ENCODE measurements at regions not wholly inside any gene's neighbourhood (a gene's known extent, or its start where the extent isn't known, plus 50 kb on each side); places are given as distances from the start of the nearest gene placed in this dataset.

DNA sequence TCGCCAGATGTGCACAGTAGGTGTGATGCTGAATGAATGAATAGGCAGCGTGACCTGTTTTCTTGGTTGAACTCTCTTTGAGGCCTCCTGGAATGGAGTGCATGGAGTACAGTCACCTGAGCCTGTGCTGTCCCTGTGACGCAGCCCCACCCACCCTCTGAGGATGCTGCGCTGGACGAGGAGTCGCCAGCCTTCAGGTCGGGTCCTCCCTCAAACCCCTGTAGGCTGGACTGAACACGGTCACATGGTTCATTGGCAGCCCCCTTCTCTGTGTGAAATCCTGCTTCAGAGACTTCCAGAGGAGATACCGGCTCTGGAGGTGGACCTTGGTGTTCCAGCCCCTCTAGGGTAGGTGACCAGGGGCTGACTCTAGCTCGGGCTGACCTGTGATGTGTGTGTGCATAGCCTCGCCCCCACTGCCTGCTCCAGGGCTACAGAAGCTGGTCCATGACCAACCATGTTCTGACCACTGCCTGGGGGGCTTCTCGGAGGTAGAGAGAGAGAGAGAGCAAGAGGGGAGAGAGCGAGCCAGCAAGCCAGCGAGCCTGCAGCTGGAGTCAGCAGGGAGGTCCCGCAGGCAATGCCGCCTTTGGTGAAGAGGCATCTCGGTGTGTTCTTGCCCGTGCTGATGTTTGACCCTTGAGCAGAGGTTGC, 158.0 kb upstream of the RTL1 start:
- H3K4me3 ChIP-seq (ENCODE audit: low read length) = no peak overlapping the region
- DNase-seq (no peak), ATAC-seq (no peak)
- H3K27me3 ChIP-seq (ENCODE audit: control insufficient read depth, insufficient read depth) = no peaks in the 10 kb centered on the region
- no peak overlapping the region for H3K27ac ChIP-seq (ENCODE audit: low read length)
- 90% methylated on average over 18 of the region's 18 CpGs for WGBS
- intact Hi-C loops (cut with DNase I) = no loop called here
- H3K4me1 ChIP-seq (ENCODE audit: control insufficient read depth, insufficient read depth, low read length) = no peaks in the 10 kb centered on the region
- no peaks in the 10 kb centered on the region for H3K9me3 ChIP-seq (ENCODE audit: control insufficient read depth, low read length)

DNA sequence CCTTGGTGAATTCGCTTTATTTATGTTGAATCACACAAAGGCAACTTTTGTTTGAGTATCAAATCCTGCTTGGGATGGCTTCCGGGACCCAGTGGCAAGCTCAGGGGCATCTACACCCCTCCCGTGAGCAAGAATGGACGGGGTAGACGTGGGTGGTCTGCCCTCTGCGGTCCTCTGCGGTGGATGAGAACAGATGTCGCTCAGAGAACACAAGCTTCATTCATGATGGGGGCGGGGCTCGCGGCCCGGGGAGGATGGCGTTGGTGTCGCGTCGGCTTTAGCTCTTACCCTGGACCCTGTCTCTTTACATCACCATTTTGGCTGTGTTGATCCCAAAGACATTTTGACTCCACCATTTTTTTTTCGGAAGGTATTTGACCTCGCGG, 158.5 kb upstream of the RTL1 start:
- intact Hi-C loops (cut with DNase I) = no loop called here
- Histone ChIP-seq H3K27me3 (ENCODE audit: control insufficient read depth, insufficient read depth) (no peaks in the 10 kb centered on the region), H3K4me3 (ENCODE audit: low read length) (no peak overlapping the region), H3K4me1 (ENCODE audit: control insufficient read depth, insufficient read depth, low read length) (no peaks in the 10 kb centered on the region), H3K27ac (ENCODE audit: low read length) (no peak overlapping the region), H3K9me3 (ENCODE audit: control insufficient read depth, low read length) (no peaks in the 10 kb centered on the region)
- ATAC-seq = no peak
- DNase-seq = no peak
- WGBS = 82% methylated on average over 19 of the region's 19 CpGs

DNA sequence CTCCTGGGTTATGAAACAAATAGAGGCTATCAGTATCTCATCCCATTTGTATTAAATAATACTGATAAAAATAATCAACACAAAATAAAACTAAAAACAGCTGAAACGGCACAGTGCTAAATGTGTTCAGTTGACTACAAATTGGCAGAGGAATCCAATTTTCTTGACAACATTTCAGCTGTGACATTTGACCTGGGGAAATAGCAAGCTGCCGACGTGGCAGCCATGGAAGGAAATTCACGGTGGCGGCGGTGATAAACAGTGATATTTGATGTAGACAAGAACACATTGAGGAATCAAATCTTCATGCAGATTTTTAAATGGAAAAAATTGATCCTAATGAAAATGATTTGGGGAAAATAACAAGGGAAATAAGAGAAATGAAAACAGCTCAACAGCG, 159.1 kb upstream of the RTL1 start:
- Histone ChIP-seq H3K27ac (ENCODE audit: low read length) (no peak overlapping the region), H3K4me1 (ENCODE audit: control insufficient read depth, insufficient read depth, low read length) (no peaks in the 10 kb centered on the region), H3K9me3 (ENCODE audit: control insufficient read depth, low read length) (no peaks in the 10 kb centered on the region), H3K4me3 (ENCODE audit: low read length) (no peak overlapping the region), H3K27me3 (ENCODE audit: control insufficient read depth, insufficient read depth) (no peaks in the 10 kb centered on the region)
- intact Hi-C loops (cut with DNase I) = no loop called here
- 49% methylated on average over 7 of the region's 7 CpGs for WGBS
- DNase-seq (no peak), ATAC-seq (no peak)

DNA sequence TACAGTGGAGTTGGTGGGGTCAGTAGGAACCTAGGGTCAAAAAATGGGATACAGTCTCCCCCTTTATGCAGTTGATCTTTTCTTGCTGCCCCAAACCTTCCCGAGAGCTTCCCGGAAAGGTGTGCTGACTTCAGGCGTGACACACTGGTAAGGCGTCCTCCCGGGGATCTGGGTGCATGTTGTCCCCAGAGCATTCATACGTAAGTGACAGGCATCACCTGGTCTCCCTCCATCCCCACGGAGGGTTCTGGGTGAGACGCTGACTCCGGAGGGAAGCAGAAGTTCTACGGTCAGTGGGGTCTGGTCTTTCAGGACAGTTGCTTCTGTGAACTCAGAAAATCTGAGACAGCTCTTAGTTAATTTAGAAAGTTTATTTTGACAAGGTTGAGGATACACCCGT, 159.6 kb upstream of the RTL1 start:
- intact Hi-C loops (cut with DNase I) = no loop called here
- no peak for ATAC-seq

DNA sequence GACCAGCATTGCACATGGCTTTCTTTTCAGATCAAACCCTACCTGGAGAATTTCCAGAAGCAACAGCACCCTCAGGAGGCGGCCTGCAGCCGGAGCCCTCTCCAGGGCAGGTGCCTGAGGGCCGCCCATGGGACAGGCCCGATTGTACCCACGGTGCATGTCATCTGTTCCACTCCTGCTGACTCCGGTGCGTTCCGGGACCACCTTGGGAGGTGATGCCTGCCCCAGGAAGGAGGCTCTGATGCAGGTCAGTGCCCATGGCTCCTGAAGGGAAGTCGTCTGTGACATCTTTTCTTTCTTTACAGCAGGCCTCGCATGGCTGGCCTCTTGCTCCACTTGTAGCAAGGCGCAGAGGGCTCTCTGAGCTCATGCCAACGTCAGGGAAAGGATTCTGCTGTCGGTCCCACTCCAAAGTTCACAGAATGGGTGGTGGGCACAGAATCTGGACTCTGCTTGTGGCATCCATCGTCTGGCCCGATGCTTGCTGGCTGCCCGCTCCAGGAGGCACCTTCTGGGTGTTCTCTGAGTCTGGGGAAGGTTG, 160.7 kb upstream of the RTL1 start:
- DNase-seq (no peak), ATAC-seq (no peak)
- no peaks in the 10 kb centered on the region for H3K27me3 ChIP-seq (ENCODE audit: control insufficient read depth, insufficient read depth)
- H3K4me1 ChIP-seq (ENCODE audit: control insufficient read depth, insufficient read depth, low read length) = no peaks in the 10 kb centered on the region
- no peak overlapping the region for H3K27ac ChIP-seq (ENCODE audit: low read length)
- no peaks in the 10 kb centered on the region for H3K9me3 ChIP-seq (ENCODE audit: control insufficient read depth, low read length)
- intact Hi-C loops (cut with DNase I) = no loop called here
- no peak overlapping the region for H3K4me3 ChIP-seq (ENCODE audit: low read length)
- WGBS = 91% methylated on average over 16 of the region's 16 CpGs

More for the DNA sequence above, 159.6 kb upstream of the RTL1 start:
- Histone ChIP-seq H3K4me3 (ENCODE audit: low read length) (no peak overlapping the region), H3K27ac (ENCODE audit: low read length) (no peak overlapping the region), H3K9me3 (ENCODE audit: control insufficient read depth, low read length) (no peaks in the 10 kb centered on the region), H3K27me3 (ENCODE audit: control insufficient read depth, insufficient read depth) (no peaks in the 10 kb centered on the region), H3K4me1 (ENCODE audit: control insufficient read depth, insufficient read depth, low read length) (no peaks in the 10 kb centered on the region)
- 93% methylated on average over 11 of the region's 11 CpGs for WGBS
- DNase-seq = no peak

DNA sequence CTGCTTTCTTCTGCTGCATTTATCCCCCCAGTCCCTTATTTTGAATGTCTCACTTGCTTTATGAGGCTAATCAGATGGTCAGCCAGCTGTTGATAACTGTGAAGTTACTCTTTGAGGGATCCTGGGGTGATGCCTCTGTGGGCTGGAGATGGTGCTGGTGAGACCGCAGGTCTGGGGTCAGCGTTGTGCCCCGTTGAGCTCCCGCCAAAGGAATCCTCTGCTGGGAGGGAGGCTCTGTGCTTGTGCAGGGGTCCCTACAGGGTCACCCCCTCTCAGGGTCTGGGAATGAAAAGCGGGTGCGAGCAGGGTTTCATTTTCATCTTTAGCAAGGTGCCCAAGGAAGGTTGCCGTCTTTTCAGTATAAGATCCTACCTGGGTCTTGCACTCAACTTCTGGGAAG, 161.2 kb upstream of the RTL1 start:
- WGBS = 97% methylated on average over 7 of the region's 7 CpGs
- no peaks in the 10 kb centered on the region for H3K4me1 ChIP-seq (ENCODE audit: control insufficient read depth, insufficient read depth, low read length)
- no peaks in the 10 kb centered on the region for H3K9me3 ChIP-seq (ENCODE audit: control insufficient read depth, low read length)
- intact Hi-C loops (cut with DNase I) = no loop called here
- no peak overlapping the region for H3K27ac ChIP-seq (ENCODE audit: low read length)
- ATAC-seq = no peak
- H3K4me3 ChIP-seq (ENCODE audit: low read length) = no peak overlapping the region
- no peaks in the 10 kb centered on the region for H3K27me3 ChIP-seq (ENCODE audit: control insufficient read depth, insufficient read depth)
- no peak for DNase-seq

DNA sequence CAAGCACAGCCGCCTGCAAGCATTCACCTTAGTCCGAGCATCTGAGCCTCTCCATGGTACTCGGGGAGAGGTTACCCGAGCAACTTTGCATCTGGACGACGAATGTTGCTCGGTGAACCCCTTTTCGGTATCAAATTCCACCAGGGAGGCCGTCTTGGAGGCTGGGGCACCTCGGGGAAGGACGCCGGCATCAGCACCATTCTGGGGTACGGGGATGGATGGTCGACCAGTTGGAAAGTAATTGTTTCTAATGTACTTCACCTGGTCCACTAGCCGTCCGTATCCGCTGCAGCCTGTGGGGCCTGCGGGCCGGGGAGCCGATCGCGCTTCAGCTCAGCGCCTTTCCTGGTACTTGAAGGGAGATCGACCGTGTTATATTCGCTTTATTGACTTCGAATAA, 161.7 kb upstream of the RTL1 start:
- ATAC-seq (no peak), DNase-seq (no peak)
- H3K9me3 ChIP-seq (ENCODE audit: control insufficient read depth, low read length) = no peaks in the 10 kb centered on the region
- no peaks in the 10 kb centered on the region for H3K4me1 ChIP-seq (ENCODE audit: control insufficient read depth, insufficient read depth, low read length)
- H3K27me3 ChIP-seq (ENCODE audit: control insufficient read depth, insufficient read depth) = no peaks in the 10 kb centered on the region
- intact Hi-C loops (cut with DNase I) = no loop called here
- no peak overlapping the region for H3K27ac ChIP-seq (ENCODE audit: low read length)
- WGBS = 97% methylated on average over 27 of the region's 27 CpGs
- H3K4me3 ChIP-seq (ENCODE audit: low read length) = no peak overlapping the region

DNA sequence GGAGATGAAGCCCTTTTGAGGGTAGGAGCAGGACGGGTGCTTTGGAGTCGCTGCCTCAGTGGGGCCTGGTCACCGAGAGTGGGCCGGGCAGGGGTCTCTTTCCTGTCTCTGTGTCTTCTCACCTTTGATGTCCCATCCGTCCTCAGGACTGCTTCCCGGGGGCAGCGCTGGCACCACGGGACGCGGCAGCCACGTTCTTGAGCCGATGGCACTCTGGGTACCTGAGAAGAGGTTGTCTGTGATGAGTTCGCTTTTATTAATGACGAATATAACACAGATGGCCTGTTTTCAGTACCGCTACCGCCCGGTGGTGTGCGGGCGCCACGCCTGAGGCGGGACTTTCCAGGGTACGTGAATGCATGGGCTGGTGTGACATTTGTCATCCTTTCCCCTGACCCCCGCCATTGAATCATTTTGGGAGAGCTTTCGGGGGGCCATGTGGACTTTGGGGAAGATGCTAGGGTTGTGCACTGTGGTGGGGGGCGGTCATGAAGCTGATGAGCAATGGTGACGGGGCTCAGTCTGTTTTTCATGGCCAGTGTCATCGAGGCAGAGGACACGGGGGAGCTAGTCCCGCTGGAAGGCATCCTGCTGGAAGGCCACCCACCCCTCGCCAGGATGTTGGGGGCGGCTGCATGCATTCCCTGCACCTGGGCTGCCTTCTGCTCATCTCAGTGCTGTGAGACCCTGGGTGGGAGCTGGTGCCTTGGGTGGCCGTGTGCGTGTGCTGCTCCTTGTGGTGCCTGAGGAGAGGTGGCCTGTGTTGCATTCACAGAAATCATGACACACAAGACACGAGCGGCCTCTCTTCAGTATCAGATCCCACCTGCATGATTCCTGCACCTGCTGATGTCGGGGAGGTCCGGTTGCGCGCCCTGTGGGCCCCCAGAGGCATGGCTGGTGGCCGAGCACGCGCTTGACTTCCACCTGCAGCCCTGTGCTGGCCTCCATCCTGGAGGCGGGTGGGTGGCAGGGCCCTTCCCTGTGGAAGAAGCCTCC, 162.5 kb upstream of the RTL1 start:
- Histone ChIP-seq H3K27me3 (ENCODE audit: control insufficient read depth, insufficient read depth) (no peaks in the 10 kb centered on the region), H3K27ac (ENCODE audit: low read length) (no peak overlapping the region), H3K4me3 (ENCODE audit: low read length) (no peak overlapping the region), H3K4me1 (ENCODE audit: control insufficient read depth, insufficient read depth, low read length) (no peaks in the 10 kb centered on the region), H3K9me3 (ENCODE audit: control insufficient read depth, low read length) (no peaks in the 10 kb centered on the region)
- DNase-seq (no peak), ATAC-seq (no peak)
- intact Hi-C loops (cut with DNase I) = no loop called here
- WGBS = 95% methylated on average over 43 of the region's 43 CpGs

DNA sequence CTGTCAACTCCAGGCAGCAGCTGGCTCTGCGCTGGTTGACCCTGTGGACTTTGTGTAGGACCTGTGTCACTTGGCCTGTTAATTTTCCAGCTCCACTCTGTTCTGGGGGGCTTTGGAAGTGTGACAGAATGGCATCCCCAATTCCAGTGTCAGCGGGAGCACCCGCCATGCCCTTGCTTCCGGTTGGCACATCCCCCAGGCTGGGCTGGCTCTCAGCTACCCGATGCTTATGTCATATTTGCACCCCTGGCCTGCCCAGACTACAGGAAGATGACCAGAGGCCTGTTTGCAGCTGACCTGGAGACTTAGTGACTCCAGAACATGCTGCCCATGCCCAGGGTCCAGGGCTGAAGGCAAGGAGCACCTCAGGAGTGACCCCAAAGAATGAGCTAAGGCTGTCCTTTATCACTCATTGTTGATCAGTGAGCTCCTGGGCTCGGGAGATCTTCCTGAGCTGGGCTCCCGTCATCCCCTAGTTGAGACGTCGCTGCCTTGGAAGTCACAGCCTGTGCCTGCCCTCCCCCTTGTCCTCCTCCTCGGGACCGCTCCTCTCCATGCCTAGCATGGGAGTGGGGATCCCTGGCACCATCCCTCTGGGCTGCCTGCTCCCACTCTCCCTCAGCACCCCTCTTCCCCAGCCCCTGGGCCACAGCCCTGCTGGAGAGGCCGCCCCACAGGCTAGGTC, 163.4 kb upstream of the RTL1 start:
- H3K4me1 ChIP-seq (ENCODE audit: control insufficient read depth, insufficient read depth, low read length) = no peaks in the 10 kb centered on the region
- H3K27ac ChIP-seq (ENCODE audit: low read length) = no peak overlapping the region
- no peak for ATAC-seq
- intact Hi-C loops (cut with DNase I) = no loop called here
- DNase-seq = peak in 1 of 3 donors; percentile 37
- H3K27me3 ChIP-seq (ENCODE audit: control insufficient read depth, insufficient read depth) = no peaks in the 10 kb centered on the region
- 96% methylated on average over 12 of the region's 12 CpGs for WGBS
- H3K4me3 ChIP-seq (ENCODE audit: low read length) = no peak overlapping the region
- H3K9me3 ChIP-seq (ENCODE audit: control insufficient read depth, low read length) = no peaks in the 10 kb centered on the region

DNA sequence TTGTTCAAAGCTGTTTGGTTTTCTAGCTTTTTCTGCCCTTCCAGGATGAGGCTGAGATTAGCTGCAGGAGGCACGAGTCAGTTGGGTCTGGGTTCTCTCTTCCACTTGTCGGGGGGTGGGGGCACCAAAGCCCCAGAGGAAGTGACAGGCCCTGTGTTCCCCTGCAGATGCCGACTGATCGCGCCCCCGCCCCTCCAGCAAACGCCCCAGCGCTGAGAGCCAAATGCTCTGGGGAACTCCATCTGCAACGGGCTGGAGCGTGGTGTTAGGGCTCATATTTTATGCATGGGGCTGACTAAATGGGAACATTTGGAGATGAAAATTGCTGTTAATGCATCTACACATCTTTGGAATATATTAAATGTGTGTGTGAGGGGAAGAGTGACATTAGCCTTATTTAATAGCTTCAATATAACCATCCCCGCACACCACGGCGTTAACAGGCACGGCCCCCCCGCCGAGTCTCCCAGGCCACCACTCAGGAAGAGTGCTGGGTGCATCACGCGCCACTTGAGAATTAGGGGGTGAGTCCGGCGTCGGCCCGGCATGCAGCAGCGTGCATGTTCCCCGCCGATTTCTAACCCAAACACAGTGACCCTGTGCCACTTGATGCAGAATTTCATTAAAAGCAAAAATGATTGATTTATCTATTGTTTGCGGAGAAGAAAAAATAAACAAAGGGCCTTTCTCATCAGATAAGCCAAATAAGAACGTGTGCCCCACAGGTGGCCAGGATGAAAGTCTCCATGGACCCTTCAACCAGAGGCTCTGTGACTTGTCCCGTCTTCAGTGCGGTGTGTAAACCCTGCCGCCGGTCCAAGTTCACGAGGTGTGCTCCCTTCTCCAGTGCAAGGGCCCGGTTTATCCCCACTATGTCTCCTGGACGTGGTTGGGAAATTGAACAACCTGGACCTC, 165.0 kb upstream of the RTL1 start:
- DNase-seq = no peak
- no peaks in the 10 kb centered on the region for H3K27me3 ChIP-seq (ENCODE audit: control insufficient read depth, insufficient read depth)
- intact Hi-C loops (cut with DNase I) = no loop called here
- no peak overlapping the region for H3K4me3 ChIP-seq (ENCODE audit: low read length)
- no peaks in the 10 kb centered on the region for H3K9me3 ChIP-seq (ENCODE audit: control insufficient read depth, low read length)
- H3K4me1 ChIP-seq (ENCODE audit: control insufficient read depth, insufficient read depth, low read length) = no peaks in the 10 kb centered on the region
- no peak overlapping the region for H3K27ac ChIP-seq (ENCODE audit: low read length)
- 60% methylated on average over 34 of the region's 34 CpGs for WGBS
- ATAC-seq = no peak
